Epithelial cell of proximal tubule (primary cell): ENCODE measurements at regions not wholly inside any gene's neighbourhood (a gene's known extent, or its start where the extent isn't known, plus 50 kb on each side); places are given as distances from the start of the nearest gene placed in this dataset.

Experiments
- DNase-seq: peaks from one replicate; pipeline ENCODE4 v3.0.0-alpha.2; 2011; ENCODE audit warnings: low read depth
- H3K4me3 ChIP-seq: 2 replicates; pipeline ENCODE4 v1.5.1; 2011; ENCODE audit warnings: low read depth, mild to moderate bottlenecking, low read length
- TF ChIP-seq, protein P1 (sequence below): conservative IDR thresholded peaks from 2 replicates; pipeline ENCODE4 v1.5.1; 2012; ENCODE audit warnings: low read depth, mild to moderate bottlenecking, low read length

- no peak for DNase-seq
- TF ChIP-seq, protein P1, sequence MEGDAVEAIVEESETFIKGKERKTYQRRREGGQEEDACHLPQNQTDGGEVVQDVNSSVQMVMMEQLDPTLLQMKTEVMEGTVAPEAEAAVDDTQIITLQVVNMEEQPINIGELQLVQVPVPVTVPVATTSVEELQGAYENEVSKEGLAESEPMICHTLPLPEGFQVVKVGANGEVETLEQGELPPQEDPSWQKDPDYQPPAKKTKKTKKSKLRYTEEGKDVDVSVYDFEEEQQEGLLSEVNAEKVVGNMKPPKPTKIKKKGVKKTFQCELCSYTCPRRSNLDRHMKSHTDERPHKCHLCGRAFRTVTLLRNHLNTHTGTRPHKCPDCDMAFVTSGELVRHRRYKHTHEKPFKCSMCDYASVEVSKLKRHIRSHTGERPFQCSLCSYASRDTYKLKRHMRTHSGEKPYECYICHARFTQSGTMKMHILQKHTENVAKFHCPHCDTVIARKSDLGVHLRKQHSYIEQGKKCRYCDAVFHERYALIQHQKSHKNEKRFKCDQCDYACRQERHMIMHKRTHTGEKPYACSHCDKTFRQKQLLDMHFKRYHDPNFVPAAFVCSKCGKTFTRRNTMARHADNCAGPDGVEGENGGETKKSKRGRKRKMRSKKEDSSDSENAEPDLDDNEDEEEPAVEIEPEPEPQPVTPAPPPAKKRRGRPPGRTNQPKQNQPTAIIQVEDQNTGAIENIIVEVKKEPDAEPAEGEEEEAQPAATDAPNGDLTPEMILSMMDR = no peak
- no peak overlapping the region for H3K4me3 ChIP-seq
Observed at GRCh38 chr9:1388216-1388615, 338.1 kb downstream of the DMRT2 start.

DNA sequence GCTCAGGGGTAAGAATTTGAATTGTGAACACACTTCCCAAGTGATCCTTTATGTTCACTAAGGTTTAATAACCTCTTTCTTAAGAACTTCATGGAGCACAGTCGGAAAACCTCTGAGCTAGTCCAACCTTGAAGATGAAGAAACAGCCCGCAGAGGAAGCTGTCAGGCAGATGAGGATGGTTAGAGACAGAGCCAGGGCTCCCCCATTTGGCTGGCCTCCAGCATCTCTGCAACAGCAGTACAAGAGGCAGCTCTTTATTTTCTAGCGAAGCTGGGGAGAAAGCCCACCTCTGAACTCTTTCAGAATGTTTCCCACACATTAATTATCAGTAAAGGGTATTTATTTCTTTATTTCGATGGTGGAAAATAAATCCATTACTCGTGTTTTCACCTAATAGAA is 350.8 kb downstream of the DMRT2 start:
- TF ChIP-seq, protein P1 = no peak
- DNase-seq = no peak

GRCh38 chr9:1404940-1405339 is 354.8 kb downstream of the DMRT2 start:
- no peak overlapping the region for H3K4me3 ChIP-seq
- DNase-seq = no peak
- TF ChIP-seq, protein P1 = no peak

More for the DNA sequence above, 350.8 kb downstream of the DMRT2 start:
- no peak overlapping the region for H3K4me3 ChIP-seq

- H3K4me3 ChIP-seq = no peak overlapping the region
- TF ChIP-seq, protein P1 = no peak
- DNase-seq = no peak
Observed at GRCh38 chr9:1411826-1412225, 361.7 kb downstream of the DMRT2 start.

DNA sequence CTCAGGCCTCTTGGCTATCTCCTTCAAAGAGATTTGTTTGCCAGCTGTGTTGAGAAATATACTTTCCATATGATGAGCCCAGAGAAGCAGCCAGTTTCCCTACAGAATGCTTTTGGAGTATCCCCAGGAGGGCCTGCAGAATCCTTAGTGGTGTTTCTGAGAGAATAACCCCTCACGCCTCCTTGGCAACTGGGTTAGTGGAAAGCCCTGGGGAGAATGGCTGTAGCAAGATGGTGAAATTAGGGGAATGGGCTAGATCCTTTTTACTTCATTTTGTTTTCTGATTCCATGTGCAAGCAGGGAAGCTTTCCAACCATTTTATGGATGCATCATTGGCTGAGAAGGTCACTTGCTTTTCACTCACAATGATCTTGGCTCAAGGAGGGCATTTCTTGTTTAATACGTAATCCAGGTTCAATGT is 364.6 kb downstream of the DMRT2 start:
- no peak overlapping the region for H3K4me3 ChIP-seq
- DNase-seq = no peak
- TF ChIP-seq, protein P1 = no peak

GRCh38 chr9:1415146-1415545 is 365.0 kb downstream of the DMRT2 start:
- no peak overlapping the region for H3K4me3 ChIP-seq
- DNase-seq = no peak
- TF ChIP-seq, protein P1 = no peak

DNA sequence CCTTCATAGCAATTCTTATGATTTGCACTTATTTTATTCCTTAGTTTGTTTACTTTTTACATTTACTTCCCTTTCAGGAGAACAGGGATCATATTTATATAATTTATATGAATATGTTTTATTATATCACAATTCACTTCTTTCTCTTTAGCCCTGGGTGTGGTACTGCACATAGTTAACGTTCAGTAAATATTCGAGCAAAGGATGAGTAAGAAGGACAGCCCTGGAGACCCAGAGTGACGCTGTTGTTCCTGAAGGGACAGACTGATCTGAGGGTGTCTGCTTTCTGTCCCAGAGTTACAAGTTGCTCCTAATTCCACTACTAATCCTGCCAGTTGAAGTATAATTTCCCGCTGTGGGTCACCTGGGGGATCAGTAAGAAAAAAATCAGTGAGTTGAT is 366.1 kb downstream of the DMRT2 start:
- TF ChIP-seq, protein P1 = no peak
- no peak for DNase-seq
- H3K4me3 ChIP-seq = no peak overlapping the region
